Brain microvascular endothelial cell (primary cell): ENCODE measurements at regions not wholly inside any gene's neighbourhood (a gene's known extent, or its start where the extent isn't known, plus 50 kb on each side); places are given as distances from the start of the nearest gene placed in this dataset.
"Not testable (repeated sequence)": the region's sequence is repeated elsewhere in the genome, so short reads cannot be mapped to it uniquely, and the experiment has no call there.

Source experiments
- DNase-seq: peaks from one replicate; pipeline ENCODE4 v3.0.0-alpha.2; 2020
- H3K27ac ChIP-seq: fragments of 250-450 bp; sonication (Bioruptor Pico); 2 replicates; pipeline ENCODE4 v1.5.1; 2020; ENCODE audit warnings: mild to moderate bottlenecking, moderate library complexity
- H3K27me3 ChIP-seq: fragments of 250-450 bp; sonication (Bioruptor Pico); replicated peaks from 2 replicates; pipeline ENCODE4 v1.5.1; 2020; ENCODE audit warnings: mild to moderate bottlenecking
- H3K36me3 ChIP-seq: fragments of 250-450 bp; sonication (Bioruptor Pico); replicated peaks from 2 replicates; pipeline ENCODE4 v1.5.1; 2020; ENCODE audit warnings: mild to moderate bottlenecking
- H3K4me3 ChIP-seq: 2 replicates; pipeline ENCODE4 v1.5.1; 2011; ENCODE audit warnings: low read depth, mild to moderate bottlenecking, control low read depth, low read length, moderate library complexity
- in situ Hi-C: cut with HindIII; loops from 2 replicates; pipeline ENCODE4 v1.10.0; 2017; ENCODE audit warnings: low sequenced_read_pairs, low pct_ligation_motif_present
- TF ChIP-seq, protein P1 (sequence below): IDR thresholded peaks from 2 replicates; pipeline ENCODE4 v1.5.1; 2011; ENCODE audit warnings: low read depth, mild to moderate bottlenecking, moderate library complexity, low read length, control low read depth, inconsistent platforms; ENCODE audit errors: missing control alignments

DNA sequence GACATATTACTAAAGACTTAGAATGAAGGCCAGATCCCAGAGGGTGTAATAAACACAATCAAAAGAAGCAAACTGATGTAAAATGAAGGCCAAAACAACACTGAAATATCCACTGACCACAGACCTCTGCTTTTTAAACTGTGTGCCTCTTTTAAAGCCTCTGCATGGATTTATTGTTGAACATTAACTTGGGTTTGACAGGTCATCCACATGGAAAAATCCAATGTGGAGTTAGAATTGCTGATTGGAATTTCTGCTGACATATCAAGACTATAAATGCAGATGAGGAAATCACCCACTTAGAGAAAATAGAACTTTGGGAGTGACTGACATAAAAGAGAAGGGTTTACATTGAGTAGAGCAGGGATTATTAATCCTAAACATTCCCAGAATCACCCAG lies 853.9 kb upstream of the RAG2 start:
- Histone ChIP-seq H3K4me3 (no peak overlapping the region), H3K27ac (no peak overlapping the region), H3K27me3 (no peaks in the 10 kb centered on the region), H3K36me3 (no peaks in the 10 kb centered on the region)
- TF ChIP-seq, protein P1, sequence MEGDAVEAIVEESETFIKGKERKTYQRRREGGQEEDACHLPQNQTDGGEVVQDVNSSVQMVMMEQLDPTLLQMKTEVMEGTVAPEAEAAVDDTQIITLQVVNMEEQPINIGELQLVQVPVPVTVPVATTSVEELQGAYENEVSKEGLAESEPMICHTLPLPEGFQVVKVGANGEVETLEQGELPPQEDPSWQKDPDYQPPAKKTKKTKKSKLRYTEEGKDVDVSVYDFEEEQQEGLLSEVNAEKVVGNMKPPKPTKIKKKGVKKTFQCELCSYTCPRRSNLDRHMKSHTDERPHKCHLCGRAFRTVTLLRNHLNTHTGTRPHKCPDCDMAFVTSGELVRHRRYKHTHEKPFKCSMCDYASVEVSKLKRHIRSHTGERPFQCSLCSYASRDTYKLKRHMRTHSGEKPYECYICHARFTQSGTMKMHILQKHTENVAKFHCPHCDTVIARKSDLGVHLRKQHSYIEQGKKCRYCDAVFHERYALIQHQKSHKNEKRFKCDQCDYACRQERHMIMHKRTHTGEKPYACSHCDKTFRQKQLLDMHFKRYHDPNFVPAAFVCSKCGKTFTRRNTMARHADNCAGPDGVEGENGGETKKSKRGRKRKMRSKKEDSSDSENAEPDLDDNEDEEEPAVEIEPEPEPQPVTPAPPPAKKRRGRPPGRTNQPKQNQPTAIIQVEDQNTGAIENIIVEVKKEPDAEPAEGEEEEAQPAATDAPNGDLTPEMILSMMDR, result no peak
- DNase-seq, result no peak
- in situ Hi-C loops, result no loop called here

DNA sequence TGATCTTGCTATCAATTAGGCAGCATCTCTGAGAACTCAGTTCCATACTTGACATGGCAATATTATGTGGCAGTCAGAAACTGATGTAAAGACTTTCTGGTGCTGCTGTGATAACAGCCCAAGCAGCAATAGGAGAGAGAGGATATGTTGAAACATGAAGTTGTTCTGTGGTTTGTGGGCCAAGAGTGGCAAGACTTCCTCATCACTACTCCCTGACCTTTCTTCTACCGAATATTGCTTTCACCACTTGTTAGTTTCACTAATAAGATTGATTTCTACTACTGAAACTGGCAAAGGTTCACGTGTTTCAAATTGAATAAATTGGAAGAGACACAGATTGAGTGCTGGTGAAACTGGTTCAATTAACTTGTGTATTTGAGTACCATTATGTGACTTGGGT lies 852.6 kb upstream of the RAG2 start:
- in situ Hi-C loops, result no loop called here
- H3K36me3 ChIP-seq, result no peaks in the 10 kb centered on the region
- no peaks in the 10 kb centered on the region for H3K27me3 ChIP-seq
- TF ChIP-seq, protein P1, result no peak
- H3K4me3 ChIP-seq, result no peak overlapping the region
- H3K27ac ChIP-seq, result no peak overlapping the region
- no peak for DNase-seq

- Histone ChIP-seq H3K36me3 (no peaks in the 10 kb centered on the region), H3K4me3 (no peak overlapping the region), H3K27me3 (no peaks in the 10 kb centered on the region), H3K27ac (no peak overlapping the region)
- in situ Hi-C loops, result no loop called here
- DNase-seq, result peak; percentile 51
- TF ChIP-seq, protein P1, result peak; percentile 65
Measured at GRCh38 chr11:37449146-37449545, 851.1 kb upstream of the RAG2 start.

- H3K4me3 ChIP-seq, result no peak overlapping the region
- no peak for DNase-seq
- in situ Hi-C loops, result no loop called here
Measured at GRCh38 chr11:37442576-37442975, 844.5 kb upstream of the RAG2 start.

DNA sequence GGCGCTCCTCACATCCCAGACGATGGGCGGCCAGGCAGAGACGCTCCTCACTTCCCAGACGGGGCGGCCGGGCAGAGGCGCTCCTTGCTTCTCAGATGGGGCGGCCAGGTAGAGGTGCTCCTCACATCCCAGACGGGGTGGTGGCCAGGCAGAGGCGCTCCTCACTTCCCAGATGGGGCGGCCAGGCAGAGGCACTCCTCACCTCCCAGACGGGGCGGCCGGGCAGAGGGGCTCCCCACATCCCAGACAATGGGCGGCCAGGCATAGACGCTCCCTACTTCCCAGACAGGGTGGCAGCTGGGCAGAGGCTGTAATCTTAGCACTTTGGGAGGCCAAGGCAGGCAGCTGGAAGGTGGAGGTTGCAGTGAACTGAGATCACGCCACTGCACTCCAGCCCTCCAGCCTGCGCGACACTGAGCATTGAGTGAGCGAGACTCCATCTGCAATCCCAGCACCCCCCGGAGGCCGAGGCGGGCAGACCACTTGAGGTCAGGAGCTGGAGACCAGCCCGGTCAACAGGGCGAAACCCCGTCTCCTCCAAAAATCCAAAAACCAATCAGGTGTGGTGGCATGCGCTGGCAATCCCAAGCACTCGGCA lies 833.7 kb upstream of the RAG2 start:
- H3K27ac ChIP-seq, H3K27me3 ChIP-seq, DNase-seq, H3K4me3 ChIP-seq, in situ Hi-C loops, H3K36me3 ChIP-seq: not testable (repeated sequence)

More at GRCh38 chr11:37442576-37442975, 844.5 kb upstream of the RAG2 start:
- TF ChIP-seq, protein P1, result no peak
- no peaks in the 10 kb centered on the region for H3K27me3 ChIP-seq
- no peaks in the 10 kb centered on the region for H3K36me3 ChIP-seq
- no peak overlapping the region for H3K27ac ChIP-seq

DNA sequence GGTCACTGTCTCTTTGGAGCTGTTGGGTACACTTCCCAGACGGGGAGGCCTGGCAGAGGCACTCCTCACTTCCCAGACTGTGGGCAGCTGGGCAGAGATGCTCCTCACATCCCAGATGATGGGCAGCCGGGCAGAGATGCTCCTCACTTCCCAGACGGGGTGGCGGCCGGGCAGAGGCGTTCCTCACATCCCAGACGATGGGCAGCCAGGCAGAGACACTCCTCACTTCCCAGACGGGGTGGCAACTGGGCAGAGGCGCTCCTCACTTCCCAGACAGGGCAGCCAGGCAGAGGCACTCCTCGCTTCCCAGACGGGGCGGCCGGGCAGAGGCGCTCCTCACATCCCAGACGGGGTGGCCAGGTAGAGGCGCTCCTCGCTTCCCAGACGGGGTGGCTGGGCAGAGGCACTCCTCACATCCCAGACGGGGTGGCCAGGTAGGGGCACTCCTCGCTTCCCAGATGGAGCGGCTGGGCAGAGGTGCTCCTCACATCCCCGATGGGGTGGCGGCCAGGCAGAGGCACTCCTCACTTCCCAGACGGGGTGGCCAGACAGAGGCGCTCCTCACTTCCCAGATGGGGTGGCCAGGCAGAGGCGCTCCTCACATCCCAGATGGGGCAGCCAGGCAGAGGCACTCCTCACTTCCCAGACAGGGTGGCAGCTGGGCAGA lies 833.1 kb upstream of the RAG2 start:
- DNase-seq, in situ Hi-C loops, H3K27ac ChIP-seq, H3K27me3 ChIP-seq, H3K4me3 ChIP-seq, H3K36me3 ChIP-seq: not testable (repeated sequence)

DNA sequence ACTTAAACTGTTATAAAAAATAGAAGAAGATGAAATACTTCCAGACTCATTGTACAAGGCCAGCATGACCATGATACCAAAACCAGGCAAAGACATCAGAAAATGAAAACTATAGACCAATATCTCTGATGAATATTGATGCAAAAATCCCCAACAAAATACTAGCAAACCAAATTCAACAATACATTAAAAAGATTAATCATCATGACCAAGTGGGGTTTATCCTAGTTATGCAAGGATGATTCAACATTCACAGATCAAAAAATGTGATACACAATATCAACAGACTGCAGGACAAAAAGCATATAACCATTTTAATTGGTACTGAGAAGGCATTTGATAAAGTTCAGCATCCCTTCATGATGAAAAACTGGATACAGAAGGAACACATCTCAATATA lies 824.5 kb upstream of the RAG2 start:
- no peak overlapping the region for H3K4me3 ChIP-seq
- H3K36me3 ChIP-seq, result no peaks in the 10 kb centered on the region
- no peaks in the 10 kb centered on the region for H3K27me3 ChIP-seq
- in situ Hi-C loops, result no loop called here
- TF ChIP-seq, protein P1, result no peak
- H3K27ac ChIP-seq, result no peak overlapping the region
- no peak for DNase-seq
